DOHH2 (cell line): ENCODE measurements at regions not wholly inside any gene's neighbourhood (a gene's known extent, or its start where the extent isn't known, plus 50 kb on each side); places are given as distances from the start of the nearest gene placed in this dataset.

Experiments
- H3F3A ChIP-seq: fragments of 200-600 bp; sonication (generic), shearing (Covaris generic); 2 replicates; pipeline ENCODE4 v1.6.0; 2016; ENCODE audit warnings: antibody characterized with exemption, mild to moderate bottlenecking; ENCODE audit not compliant: control insufficient read depth, insufficient read depth
- H3K27ac ChIP-seq: fragments of 200-600 bp; sonication (generic); 2 replicates; pipeline ENCODE4 v1.5.1; 2014; ENCODE audit warnings: low read depth, mild to moderate bottlenecking, low read length, moderate library complexity
- H3K27me3 ChIP-seq: fragments of 200-600 bp; sonication (generic); 2 replicates; pipeline ENCODE4 v1.6.1; 2014; ENCODE audit warnings: mild to moderate bottlenecking, low read length, mixed read lengths; ENCODE audit not compliant: control insufficient read depth
- H3K36me3 ChIP-seq: fragments of 200-600 bp; sonication (generic); 2 replicates; pipeline ENCODE4 v1.6.1; 2014; ENCODE audit warnings: mild to moderate bottlenecking, low read length, moderate library complexity, mixed read lengths; ENCODE audit not compliant: control insufficient read depth
- H3K4me1 ChIP-seq: fragments of 200-600 bp; sonication (generic); 2 replicates; pipeline ENCODE4 v1.6.1; 2014; ENCODE audit warnings: mild to moderate bottlenecking, low read length, mixed read lengths; ENCODE audit not compliant: control insufficient read depth
- H3K4me2 ChIP-seq: fragments of 200-600 bp; sonication (generic); 2 replicates; pipeline ENCODE4 v1.6.0; 2014; ENCODE audit warnings: mild to moderate bottlenecking, low read length, moderate library complexity
- H3K4me3 ChIP-seq: fragments of 200-600 bp; sonication (generic); 2 replicates; pipeline ENCODE4 v1.5.1; 2014; ENCODE audit warnings: mild to moderate bottlenecking, low read length, mixed read lengths
- H3K79me2 ChIP-seq: fragments of 200-600 bp; sonication (generic); 2 replicates; pipeline ENCODE4 v1.6.1; 2014; ENCODE audit warnings: mild to moderate bottlenecking, low read length, mixed read lengths; ENCODE audit not compliant: control insufficient read depth
- H3K9me2 ChIP-seq: fragments of 200-600 bp; sonication (generic); replicated peaks from 2 replicates; pipeline ENCODE4 v1.6.1; 2014; ENCODE audit warnings: mild to moderate bottlenecking, low read length, mixed read lengths; ENCODE audit not compliant: control insufficient read depth
- H3K9me3 ChIP-seq: fragments of 200-600 bp; sonication (generic); 2 replicates; pipeline ENCODE4 v1.6.1; 2014; ENCODE audit warnings: antibody characterized with exemption, low read length, mixed read lengths; ENCODE audit not compliant: control insufficient read depth, insufficient read depth
- H4K20me1 ChIP-seq: fragments of 200-600 bp; sonication (generic); 2 replicates; pipeline ENCODE4 v1.6.0; 2014; ENCODE audit warnings: low read depth, mild to moderate bottlenecking, antibody characterized with exemption, low read length, moderate library complexity; ENCODE audit not compliant: control insufficient read depth, insufficient read depth
- EZH2phosphoT487 ChIP-seq: fragments of 200-600 bp; sonication (generic); IDR thresholded peaks from 2 replicates; pipeline ENCODE4 v1.6.1; 2017; ENCODE audit warnings: borderline replicate concordance, mild to moderate bottlenecking, antibody characterized with exemption, low read length, moderate library complexity, mixed read lengths
- TF ChIP-seq, protein P1 (sequence below): fragments of 200-600 bp; sonication (generic); IDR thresholded peaks from one replicate; pipeline ENCODE4 v1.5.1; 2014; ENCODE audit warnings: antibody characterized with exemption, mild to moderate bottlenecking, low read depth, low read length; ENCODE audit not compliant: poor library complexity, severe bottlenecking

DNA sequence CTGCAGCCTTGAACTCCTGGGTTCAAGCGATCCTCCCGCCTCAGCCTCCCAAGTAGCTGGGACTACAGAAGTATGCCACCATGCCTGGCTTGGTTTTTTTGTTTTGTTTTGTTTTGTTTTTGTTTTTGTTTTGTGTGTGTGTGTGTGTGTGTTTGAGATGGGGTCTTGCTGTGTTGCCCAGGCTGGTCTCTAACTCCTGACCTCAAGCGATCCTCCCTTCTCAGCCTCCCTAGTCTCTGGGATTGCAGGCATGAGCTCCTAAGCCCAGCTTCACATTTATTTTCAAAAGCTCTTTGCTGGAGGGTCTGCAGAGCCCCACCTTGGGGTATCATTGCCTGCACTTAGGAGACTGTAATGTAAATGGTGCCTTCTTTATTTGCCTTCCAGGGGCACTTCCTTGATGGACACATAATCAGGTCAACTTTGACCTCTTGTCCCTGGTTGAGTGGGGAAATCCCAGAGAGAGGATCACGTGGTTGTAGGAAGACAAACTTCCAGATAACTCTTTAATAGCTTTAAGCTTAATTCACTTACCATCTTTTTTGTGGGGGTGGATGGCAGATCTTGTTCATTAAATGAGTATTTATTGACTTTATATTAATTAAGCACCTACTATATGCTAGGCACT lies 72.9 kb upstream of the NPAS1 start:
- no peaks in the 10 kb centered on the region for H3K9me3 ChIP-seq
- no peaks in the 10 kb centered on the region for H3K9me2 ChIP-seq
- no peaks in the 10 kb centered on the region for H3K27me3 ChIP-seq
- no peak overlapping the region for H3K4me2 ChIP-seq
- H3K79me2 ChIP-seq = peaks cover 12% of the 10 kb centered on the region
- no peaks in the 10 kb centered on the region for H3K4me1 ChIP-seq
- no peaks in the 10 kb centered on the region for H3F3A ChIP-seq
- no peaks in the 10 kb centered on the region for H4K20me1 ChIP-seq
- no peak overlapping the region for H3K27ac ChIP-seq
- H3K4me3 ChIP-seq = no peak overlapping the region
- H3K36me3 ChIP-seq = peaks cover 4% of the 10 kb centered on the region
- TF ChIP-seq, protein P1, sequence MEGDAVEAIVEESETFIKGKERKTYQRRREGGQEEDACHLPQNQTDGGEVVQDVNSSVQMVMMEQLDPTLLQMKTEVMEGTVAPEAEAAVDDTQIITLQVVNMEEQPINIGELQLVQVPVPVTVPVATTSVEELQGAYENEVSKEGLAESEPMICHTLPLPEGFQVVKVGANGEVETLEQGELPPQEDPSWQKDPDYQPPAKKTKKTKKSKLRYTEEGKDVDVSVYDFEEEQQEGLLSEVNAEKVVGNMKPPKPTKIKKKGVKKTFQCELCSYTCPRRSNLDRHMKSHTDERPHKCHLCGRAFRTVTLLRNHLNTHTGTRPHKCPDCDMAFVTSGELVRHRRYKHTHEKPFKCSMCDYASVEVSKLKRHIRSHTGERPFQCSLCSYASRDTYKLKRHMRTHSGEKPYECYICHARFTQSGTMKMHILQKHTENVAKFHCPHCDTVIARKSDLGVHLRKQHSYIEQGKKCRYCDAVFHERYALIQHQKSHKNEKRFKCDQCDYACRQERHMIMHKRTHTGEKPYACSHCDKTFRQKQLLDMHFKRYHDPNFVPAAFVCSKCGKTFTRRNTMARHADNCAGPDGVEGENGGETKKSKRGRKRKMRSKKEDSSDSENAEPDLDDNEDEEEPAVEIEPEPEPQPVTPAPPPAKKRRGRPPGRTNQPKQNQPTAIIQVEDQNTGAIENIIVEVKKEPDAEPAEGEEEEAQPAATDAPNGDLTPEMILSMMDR = no peak
- TF ChIP-seq EZH2phosphoT487 = no peak

- H3K36me3 ChIP-seq = no peaks in the 10 kb centered on the region; the same call in 1 of the 2 replicates
- no peaks in the 10 kb centered on the region for H3K27me3 ChIP-seq
- H3K9me3 ChIP-seq = no peaks in the 10 kb centered on the region
- no peak overlapping the region for H3K27ac ChIP-seq
- no peaks in the 10 kb centered on the region for H3F3A ChIP-seq
- no peaks in the 10 kb centered on the region for H3K9me2 ChIP-seq
- no peak overlapping the region for H3K4me3 ChIP-seq
- H3K4me2 ChIP-seq = no peak overlapping the region
- TF ChIP-seq, protein P1 = no peak
- no peak for TF ChIP-seq EZH2phosphoT487
- peaks cover 12% of the 10 kb centered on the region for H3K79me2 ChIP-seq
- no peaks in the 10 kb centered on the region for H4K20me1 ChIP-seq
- no peaks in the 10 kb centered on the region for H3K4me1 ChIP-seq
These were observed 71.8 kb upstream of the NPAS1 start for GRCh38 chr19:46947866-46948265.

DNA sequence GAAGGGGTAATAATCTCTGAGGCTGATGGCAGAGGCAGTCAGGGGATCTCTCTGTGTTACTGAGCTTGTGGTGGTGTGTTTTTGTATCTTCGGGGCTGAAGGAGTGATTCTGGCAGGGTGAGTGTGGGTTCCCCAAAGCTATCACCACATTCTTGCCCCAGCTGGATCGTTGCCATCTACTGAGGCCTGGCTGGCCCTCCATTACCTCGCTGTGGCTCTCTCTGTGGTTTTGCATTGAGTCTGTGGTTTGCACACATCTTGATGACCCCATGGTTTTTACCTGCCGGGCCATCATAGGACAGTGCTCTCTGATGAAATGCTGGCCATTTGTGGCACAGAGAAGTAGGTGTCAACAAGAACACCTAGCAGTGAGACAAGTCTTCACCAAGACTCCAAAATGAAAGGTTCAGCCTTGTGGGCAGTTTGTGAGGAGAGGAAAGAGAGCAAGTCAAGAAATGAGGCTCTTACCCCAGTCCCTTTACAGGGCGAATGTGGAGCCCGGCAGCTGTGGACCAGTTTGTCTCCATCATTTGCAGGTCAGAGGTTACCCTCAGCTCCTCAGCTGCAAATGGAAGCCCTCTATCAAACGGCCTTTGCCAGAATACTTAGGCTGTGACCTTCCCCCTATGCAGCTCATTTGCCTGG lies 69.0 kb upstream of the NPAS1 start:
- no peaks in the 10 kb centered on the region for H4K20me1 ChIP-seq
- H3K27me3 ChIP-seq = no peaks in the 10 kb centered on the region
- no peak overlapping the region for H3K4me2 ChIP-seq
- H3K36me3 ChIP-seq = no peaks in the 10 kb centered on the region; the same call in none of the 2 replicates
- peaks cover 16% of the 10 kb centered on the region for H3K79me2 ChIP-seq
- H3K27ac ChIP-seq = no peak overlapping the region
- TF ChIP-seq, protein P1 = no peak
- no peak for TF ChIP-seq EZH2phosphoT487
- H3K4me1 ChIP-seq = peaks cover 15% of the 10 kb centered on the region
- no peaks in the 10 kb centered on the region for H3F3A ChIP-seq
- no peaks in the 10 kb centered on the region for H3K9me2 ChIP-seq
- H3K9me3 ChIP-seq = no peaks in the 10 kb centered on the region
- H3K4me3 ChIP-seq = no peak overlapping the region
